ENCODE measurements at regions not wholly inside any gene's neighbourhood (a gene's known extent, or its start where the extent isn't known, plus 50 kb on each side); places are given as distances from the start of the nearest gene placed in this dataset.

DNA sequence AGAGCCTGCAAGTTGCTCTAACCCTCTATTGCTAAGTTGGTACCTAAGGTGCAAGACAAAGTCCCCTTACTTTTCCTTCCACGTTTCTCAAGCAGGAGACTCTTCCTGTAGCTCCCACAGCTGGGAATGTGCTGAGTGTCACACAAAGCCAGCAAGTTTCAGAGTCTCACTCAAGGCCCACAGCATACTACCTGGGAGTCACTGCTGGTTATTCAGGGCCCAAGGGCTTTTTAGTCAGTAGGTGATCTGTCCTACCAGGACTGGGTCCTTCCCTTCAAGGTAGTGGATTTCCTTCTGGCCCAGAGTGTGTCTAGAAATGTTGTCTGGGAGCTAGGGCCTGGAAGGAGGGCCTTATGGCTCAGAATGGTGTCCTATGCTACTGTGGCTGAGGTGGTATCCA lies 261.9 kb upstream of the CITED2 start:
- Histone ChIP-seq H3K27ac (ENCODE audit: low read depth in 1 of 2, low read length in 2 of 2) (no peak overlapping the region), H3K9me3 (ENCODE audit: control insufficient read depth, low read length) (no peaks in the 10 kb centered on the region), H3K36me3 (ENCODE audit: control insufficient read depth in 1 of 2, insufficient read depth in 2 of 2, low read length in 1 of 2) (no peaks in the 10 kb centered on the region), H3K4me1 (ENCODE audit: control insufficient read depth in 1 of 2, insufficient read depth in 2 of 2, low read length in 2 of 2) (no peaks in the 10 kb centered on the region), H3K4me3 (ENCODE audit: low read length in 2 of 2) (no peak overlapping the region), H3K27me3 (ENCODE audit: control insufficient read depth in 1 of 2, insufficient read depth in 2 of 2, low read length in 1 of 2) (no peaks in the 10 kb centered on the region)
- intact Hi-C loops (cut with DNase I) = no loop called here
- ATAC-seq (ENCODE audit: low FRiP score) (no peak), DNase-seq (no peak)
- WGBS, 2 donors = 85 to 89% methylated on average over 1 of the region's 1 CpG

DNA sequence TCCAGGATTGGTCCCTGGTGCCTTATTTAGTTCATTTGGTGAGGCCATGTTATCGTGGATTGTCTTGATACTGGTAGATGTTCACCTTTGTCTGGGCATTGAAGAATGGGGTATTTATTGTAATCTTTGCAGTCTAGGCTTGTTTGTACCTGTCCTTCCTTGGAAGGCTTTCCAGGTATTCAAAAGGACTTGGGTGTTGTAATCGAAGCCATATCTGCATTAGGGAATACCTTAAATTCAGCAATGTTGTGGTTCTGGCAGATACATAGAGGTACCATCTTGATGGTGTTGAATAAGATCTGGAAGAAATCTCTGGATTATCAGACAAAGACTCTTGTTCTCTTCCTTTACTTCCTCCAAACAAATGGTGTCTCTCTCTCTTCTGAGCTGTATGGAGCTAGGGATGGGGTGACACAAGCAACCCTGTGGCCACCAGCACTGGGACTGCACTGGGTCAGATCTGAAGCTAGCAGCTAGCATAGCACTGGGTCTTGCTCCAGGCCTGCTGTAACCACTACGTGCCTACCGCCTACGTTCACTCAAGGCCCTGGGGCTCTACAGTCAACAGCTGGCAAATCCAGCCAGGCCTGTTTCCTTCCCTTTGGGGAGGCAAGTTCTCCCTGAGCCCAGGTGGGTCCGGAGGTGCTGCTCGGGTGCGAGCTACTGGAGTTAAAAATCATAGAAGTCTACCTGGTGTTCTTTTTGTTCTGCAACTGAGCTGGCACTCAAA lies 261.1 kb upstream of the CITED2 start:
- H3K36me3 ChIP-seq (ENCODE audit: control insufficient read depth in 1 of 2, insufficient read depth in 2 of 2, low read length in 1 of 2) = no peaks in the 10 kb centered on the region
- no peaks in the 10 kb centered on the region for H3K27me3 ChIP-seq (ENCODE audit: control insufficient read depth in 1 of 2, insufficient read depth in 2 of 2, low read length in 1 of 2)
- 96% methylated on average over 8 of the region's 8 CpGs for WGBS, 2 donors
- intact Hi-C loops (cut with DNase I) = no loop called here
- no peak overlapping the region for H3K27ac ChIP-seq (ENCODE audit: low read depth in 1 of 2, low read length in 2 of 2)
- no peak overlapping the region for H3K4me3 ChIP-seq (ENCODE audit: low read length in 2 of 2)
- ATAC-seq (ENCODE audit: low FRiP score) (no peak), DNase-seq (no peak)
- no peaks in the 10 kb centered on the region for H3K4me1 ChIP-seq (ENCODE audit: control insufficient read depth in 1 of 2, insufficient read depth in 2 of 2, low read length in 2 of 2)
- no peaks in the 10 kb centered on the region for H3K9me3 ChIP-seq (ENCODE audit: control insufficient read depth, low read length)

DNA sequence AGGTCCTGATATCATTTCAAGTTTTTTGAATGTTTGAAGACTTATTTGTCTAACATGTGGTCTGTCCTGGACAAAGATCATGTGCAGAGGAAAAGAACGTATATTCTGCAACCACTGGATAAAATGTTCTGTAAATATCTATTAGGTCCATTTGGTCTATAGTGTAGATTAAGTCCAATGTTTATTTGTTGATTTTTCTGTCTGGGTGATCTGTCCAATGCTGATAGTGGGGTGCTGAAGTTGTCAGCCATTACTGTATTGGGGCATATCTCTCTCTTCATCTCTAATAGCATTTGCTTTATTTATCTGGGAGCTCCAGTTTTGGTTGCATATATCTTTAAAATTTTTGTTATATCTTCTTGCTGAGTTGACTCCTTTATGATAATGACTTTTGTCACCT lies 258.4 kb upstream of the CITED2 start:
- ATAC-seq (ENCODE audit: low FRiP score) = no peak
- H3K36me3 ChIP-seq (ENCODE audit: control insufficient read depth in 1 of 2, insufficient read depth in 2 of 2, low read length in 1 of 2) = no peaks in the 10 kb centered on the region
- intact Hi-C loops (cut with DNase I) = no loop called here
- no peaks in the 10 kb centered on the region for H3K9me3 ChIP-seq (ENCODE audit: control insufficient read depth, low read length)
- H3K27ac ChIP-seq (ENCODE audit: low read depth in 1 of 2, low read length in 2 of 2) = no peak overlapping the region
- H3K27me3 ChIP-seq (ENCODE audit: control insufficient read depth in 1 of 2, insufficient read depth in 2 of 2, low read length in 1 of 2) = no peaks in the 10 kb centered on the region
- WGBS, 2 donors = 59 to 77% methylated on average over 1 of the region's 1 CpG
- no peak overlapping the region for H3K4me3 ChIP-seq (ENCODE audit: low read length in 2 of 2)
- no peaks in the 10 kb centered on the region for H3K4me1 ChIP-seq (ENCODE audit: control insufficient read depth in 1 of 2, insufficient read depth in 2 of 2, low read length in 2 of 2)
- DNase-seq = no peak

GRCh38 chr6:139628270-139628669 lies 253.8 kb upstream of the CITED2 start:
- H3K9me3 ChIP-seq (ENCODE audit: control insufficient read depth, low read length) = no peaks in the 10 kb centered on the region
- intact Hi-C loops (cut with DNase I) = no loop called here
- 71 to 81% methylated on average over 1 of the region's 1 CpG for WGBS, 2 donors

GRCh38 chr6:139627091-139627490 lies 252.6 kb upstream of the CITED2 start:
- no peaks in the 10 kb centered on the region for H3K36me3 ChIP-seq (ENCODE audit: control insufficient read depth in 1 of 2, insufficient read depth in 2 of 2, low read length in 1 of 2)
- intact Hi-C loops (cut with DNase I) = no loop called here
- no peak overlapping the region for H3K27ac ChIP-seq (ENCODE audit: low read depth in 1 of 2, low read length in 2 of 2)
- DNase-seq = no peak
- no peak overlapping the region for H3K4me3 ChIP-seq (ENCODE audit: low read length in 2 of 2)
- WGBS, 2 donors = 48 to 58% methylated on average over 1 of the region's 1 CpG
- no peak for ATAC-seq (ENCODE audit: low FRiP score)
- H3K9me3 ChIP-seq (ENCODE audit: control insufficient read depth, low read length) = no peaks in the 10 kb centered on the region
- H3K4me1 ChIP-seq (ENCODE audit: control insufficient read depth in 1 of 2, insufficient read depth in 2 of 2, low read length in 2 of 2) = no peaks in the 10 kb centered on the region
- H3K27me3 ChIP-seq (ENCODE audit: control insufficient read depth in 1 of 2, insufficient read depth in 2 of 2, low read length in 1 of 2) = no peaks in the 10 kb centered on the region

More at GRCh38 chr6:139628270-139628669, 253.8 kb upstream of the CITED2 start:
- H3K4me1 ChIP-seq (ENCODE audit: control insufficient read depth in 1 of 2, insufficient read depth in 2 of 2, low read length in 2 of 2) = no peaks in the 10 kb centered on the region
- no peak overlapping the region for H3K4me3 ChIP-seq (ENCODE audit: low read length in 2 of 2)
- H3K27ac ChIP-seq (ENCODE audit: low read depth in 1 of 2, low read length in 2 of 2) = no peak overlapping the region
- ATAC-seq (ENCODE audit: low FRiP score) (no peak), DNase-seq (no peak)
- H3K36me3 ChIP-seq (ENCODE audit: control insufficient read depth in 1 of 2, insufficient read depth in 2 of 2, low read length in 1 of 2) = no peaks in the 10 kb centered on the region
- no peaks in the 10 kb centered on the region for H3K27me3 ChIP-seq (ENCODE audit: control insufficient read depth in 1 of 2, insufficient read depth in 2 of 2, low read length in 1 of 2)

DNA sequence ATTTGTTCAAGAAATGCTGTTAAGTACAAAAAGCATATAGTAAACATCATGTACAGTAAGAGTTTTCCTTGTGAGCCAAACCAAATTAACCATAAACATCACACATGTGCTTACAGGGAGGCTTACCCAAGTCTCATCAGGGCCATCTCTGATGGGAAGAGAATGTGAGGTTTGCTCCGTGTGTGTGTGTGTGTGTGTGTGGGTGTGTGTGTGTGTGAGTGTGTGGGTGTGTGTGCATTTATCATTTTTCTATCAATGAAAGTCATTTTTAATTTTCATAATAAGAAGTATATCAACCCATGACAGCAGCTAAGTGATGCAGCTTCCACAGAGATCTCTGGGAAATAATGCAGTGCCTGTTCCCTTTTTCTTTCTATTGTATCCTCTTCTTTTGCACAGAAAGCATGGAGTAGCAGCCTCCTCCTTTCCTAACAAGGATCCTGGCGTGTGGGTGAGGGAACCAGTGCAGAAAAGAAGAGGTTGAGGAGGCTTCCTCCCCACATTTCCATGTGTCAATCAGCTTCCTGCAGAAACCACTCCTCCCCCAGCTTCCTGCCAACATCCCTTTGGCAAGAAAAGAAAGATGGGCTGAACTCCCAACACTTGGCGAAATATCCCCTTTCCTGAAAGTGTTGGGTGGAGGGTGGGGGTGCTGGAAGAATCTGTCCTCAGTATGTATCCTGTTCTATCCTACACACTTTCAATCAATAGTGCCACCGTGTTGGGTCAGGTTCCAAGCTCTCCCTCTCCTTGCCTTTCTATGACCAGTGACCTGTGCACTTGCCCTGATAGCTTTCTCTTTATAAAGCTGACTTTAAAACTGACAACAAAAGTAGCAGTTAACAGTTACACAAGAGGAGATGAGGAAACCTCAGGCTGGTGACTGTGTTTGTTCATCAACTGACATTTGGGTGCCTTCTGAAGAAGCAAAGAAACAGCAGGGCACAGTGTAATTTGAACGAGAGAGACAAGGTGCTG lies 251.8 kb upstream of the CITED2 start:
- no peaks in the 10 kb centered on the region for H3K4me1 ChIP-seq (ENCODE audit: control insufficient read depth in 1 of 2, insufficient read depth in 2 of 2, low read length in 2 of 2)
- DNase-seq (no peak), ATAC-seq (ENCODE audit: low FRiP score) (no peak)
- H3K27me3 ChIP-seq (ENCODE audit: control insufficient read depth in 1 of 2, insufficient read depth in 2 of 2, low read length in 1 of 2) = no peaks in the 10 kb centered on the region
- no peaks in the 10 kb centered on the region for H3K9me3 ChIP-seq (ENCODE audit: control insufficient read depth, low read length)
- H3K27ac ChIP-seq (ENCODE audit: low read depth in 1 of 2, low read length in 2 of 2) = no peak overlapping the region
- WGBS, 2 donors = 58 to 64% methylated on average over 5 of the region's 5 CpGs
- H3K36me3 ChIP-seq (ENCODE audit: control insufficient read depth in 1 of 2, insufficient read depth in 2 of 2, low read length in 1 of 2) = no peaks in the 10 kb centered on the region
- intact Hi-C loops (cut with DNase I) = no loop called here
- H3K4me3 ChIP-seq (ENCODE audit: low read length in 2 of 2) = no peak overlapping the region

DNA sequence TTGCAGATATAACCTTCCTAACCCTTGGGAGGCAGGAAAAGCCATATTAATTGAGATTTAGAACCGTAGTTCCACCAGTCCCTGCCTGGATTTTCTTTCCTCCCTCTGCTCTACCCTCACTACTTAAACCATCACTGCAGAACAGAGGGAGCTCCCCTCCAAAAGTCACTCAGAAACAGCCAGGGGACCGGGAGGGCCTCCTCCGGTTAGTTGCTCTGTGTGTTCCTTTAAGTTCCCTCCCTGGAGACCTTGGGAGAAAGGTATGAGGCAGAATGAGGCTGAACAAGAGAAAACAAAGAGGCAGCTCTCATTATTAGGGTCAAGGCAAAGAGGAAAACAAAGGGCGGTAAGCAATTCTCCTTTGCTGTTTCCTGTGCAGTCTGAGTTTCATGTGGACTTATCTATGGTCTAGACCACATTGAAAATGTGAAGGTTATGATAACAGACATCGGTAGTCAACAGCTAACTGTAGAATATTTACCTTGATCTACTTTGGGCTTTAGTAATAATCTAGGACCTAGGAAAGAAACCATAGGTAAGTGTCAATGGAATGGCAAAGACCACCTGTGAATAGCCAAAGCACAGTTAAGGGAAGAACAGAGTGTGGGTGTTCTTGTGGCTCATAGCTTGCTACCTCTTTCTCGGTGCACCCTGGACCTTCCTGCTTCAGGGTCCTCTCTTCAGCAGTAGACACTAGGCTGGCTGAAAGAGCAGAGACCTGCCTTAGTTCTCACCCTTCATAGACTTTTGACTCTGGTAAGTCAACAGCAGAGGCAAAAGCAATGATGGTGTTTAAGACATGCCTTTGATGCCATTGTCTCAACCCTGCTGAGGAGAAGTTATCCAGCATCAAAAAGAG lies 250.9 kb upstream of the CITED2 start:
- ATAC-seq (ENCODE audit: low FRiP score) = no peak
- H3K9me3 ChIP-seq (ENCODE audit: control insufficient read depth, low read length) = no peaks in the 10 kb centered on the region
- intact Hi-C loops (cut with DNase I) = no loop called here
- no peak for DNase-seq
- H3K4me1 ChIP-seq (ENCODE audit: control insufficient read depth in 1 of 2, insufficient read depth in 2 of 2, low read length in 2 of 2) = no peaks in the 10 kb centered on the region
- WGBS, 2 donors = 90 to 91% methylated on average over 6 of the region's 6 CpGs
- H3K4me3 ChIP-seq (ENCODE audit: low read length in 2 of 2) = no peak overlapping the region
- no peaks in the 10 kb centered on the region for H3K36me3 ChIP-seq (ENCODE audit: control insufficient read depth in 1 of 2, insufficient read depth in 2 of 2, low read length in 1 of 2)
- H3K27ac ChIP-seq (ENCODE audit: low read depth in 1 of 2, low read length in 2 of 2) = no peak overlapping the region
- no peaks in the 10 kb centered on the region for H3K27me3 ChIP-seq (ENCODE audit: control insufficient read depth in 1 of 2, insufficient read depth in 2 of 2, low read length in 1 of 2)

- Histone ChIP-seq H3K4me3 (ENCODE audit: low read length in 2 of 2) (no peak overlapping the region), H3K9me3 (ENCODE audit: control insufficient read depth, low read length) (no peaks in the 10 kb centered on the region), H3K36me3 (ENCODE audit: control insufficient read depth in 1 of 2, insufficient read depth in 2 of 2, low read length in 1 of 2) (no peaks in the 10 kb centered on the region), H3K27me3 (ENCODE audit: control insufficient read depth in 1 of 2, insufficient read depth in 2 of 2, low read length in 1 of 2) (no peaks in the 10 kb centered on the region), H3K27ac (ENCODE audit: low read depth in 1 of 2, low read length in 2 of 2) (no peak overlapping the region), H3K4me1 (ENCODE audit: control insufficient read depth in 1 of 2, insufficient read depth in 2 of 2, low read length in 2 of 2) (no peaks in the 10 kb centered on the region)
- DNase-seq (no peak), ATAC-seq (ENCODE audit: low FRiP score) (no peak)
- intact Hi-C loops (cut with DNase I) = no loop called here
- WGBS, 2 donors = 92 to 95% methylated on average over 4 of the region's 4 CpGs
These were observed 248.9 kb upstream of the CITED2 start for GRCh38 chr6:139623372-139623771.
